ENCODE measurements at regions not wholly inside any gene's neighbourhood (a gene's known extent, or its start where the extent isn't known, plus 50 kb on each side); places are given as distances from the start of the nearest gene placed in this dataset.

GRCh38 chr10:23556727-23557440, 118.0 kb downstream of the OTUD1 start:
- intact Hi-C loops (cut with DNase I, micrococcal nuclease): no loop called here
- Mint-ChIP-seq H3K9me3 (no peaks in the 10 kb centered on the region), H3K27me3 (no peaks in the 10 kb centered on the region), H3K36me3 (ENCODE audit: low read depth) (no peaks in the 10 kb centered on the region), H3K27ac (no peak overlapping the region), H3K4me1 (ENCODE audit: low read depth) (peaks cover 5% of the 10 kb centered on the region), H3K4me3 (no peak overlapping the region)
- Histone ChIP-seq H3K9me3 (ENCODE audit: control insufficient read depth in 1 of 2, insufficient read depth in 1 of 2, low read length in 2 of 2) (no peaks in the 10 kb centered on the region), H3K27me3 (ENCODE audit: control insufficient read depth in 1 of 2, insufficient read depth in 2 of 2, low read length in 2 of 2) (no peaks in the 10 kb centered on the region), H3K4me3 (ENCODE audit: low read length) (no peak overlapping the region), H3K36me3 (ENCODE audit: insufficient read depth, low read length) (no peaks in the 10 kb centered on the region), H3K27ac (ENCODE audit: low read depth in 1 of 2, low read length in 2 of 2) (no peak overlapping the region), H3K4me1 (ENCODE audit: insufficient read depth, low read length) (no peaks in the 10 kb centered on the region)
- no peak for TF ChIP-seq CTCF (IDR thresholded peaks at IDR 0.05)
- DNase-seq: peak in 1 of 14 experiments; percentile 23
- ChIA-PET CTCF (no interaction called here), POLR2A (no interaction called here)
- no peak for ATAC-seq (ENCODE audit: poor library complexity)

GRCh38 chr10:23557777-23558176, 118.9 kb downstream of the OTUD1 start:
- Histone ChIP-seq H3K4me1 (ENCODE audit: insufficient read depth, low read length) (no peaks in the 10 kb centered on the region), H3K36me3 (ENCODE audit: insufficient read depth, low read length) (no peaks in the 10 kb centered on the region), H3K27me3 (ENCODE audit: control insufficient read depth in 1 of 2, insufficient read depth in 2 of 2, low read length in 2 of 2) (no peaks in the 10 kb centered on the region), H3K9me3 (ENCODE audit: control insufficient read depth in 1 of 2, insufficient read depth in 1 of 2, low read length in 2 of 2) (peaks cover 0 to 3% of the 10 kb centered on the region in 2 experiments), H3K27ac (ENCODE audit: low read depth in 1 of 2, low read length in 2 of 2) (no peak overlapping the region), H3K4me3 (ENCODE audit: low read length) (no peak overlapping the region)
- Mint-ChIP-seq H3K9me3 (no peaks in the 10 kb centered on the region), H3K36me3 (ENCODE audit: low read depth) (no peaks in the 10 kb centered on the region), H3K27ac (no peak overlapping the region), H3K4me1 (ENCODE audit: low read depth) (peaks cover 5% of the 10 kb centered on the region), H3K4me3 (no peak overlapping the region), H3K27me3 (no peaks in the 10 kb centered on the region)
- DNase-seq: no peak
- POLR2A ChIA-PET: interaction anchor here (0.5 kb wide), 1 partner anchor 28 kb away, joined by 3 read pairs; no protein-coding TSS in a partner anchor
- CTCF ChIA-PET: no interaction called here
- no peak for TF ChIP-seq CTCF (IDR thresholded peaks at IDR 0.05)
- no peak for ATAC-seq (ENCODE audit: poor library complexity)
- intact Hi-C loops (cut with DNase I, micrococcal nuclease): no loop called here

GRCh38 chr10:23558361-23558799, 119.5 kb downstream of the OTUD1 start:
- Histone ChIP-seq H3K27ac (ENCODE audit: low read depth in 1 of 2, low read length in 2 of 2) (no peak overlapping the region), H3K4me1 (ENCODE audit: insufficient read depth, low read length) (no peaks in the 10 kb centered on the region), H3K27me3 (ENCODE audit: control insufficient read depth in 1 of 2, insufficient read depth in 2 of 2, low read length in 2 of 2) (no peaks in the 10 kb centered on the region), H3K4me3 (ENCODE audit: low read length) (no peak overlapping the region), H3K36me3 (ENCODE audit: insufficient read depth, low read length) (no peaks in the 10 kb centered on the region), H3K9me3 (ENCODE audit: control insufficient read depth in 1 of 2, insufficient read depth in 1 of 2, low read length in 2 of 2) (peaks cover 0 to 3% of the 10 kb centered on the region in 2 experiments)
- ATAC-seq (ENCODE audit: poor library complexity) (no peak), DNase-seq (no peak)
- POLR2A ChIA-PET: interaction anchor here (0.5 kb wide), 1 partner anchor 29 kb away, joined by 3 read pairs; no protein-coding TSS in a partner anchor
- intact Hi-C loops (cut with DNase I, micrococcal nuclease): no loop called here
- H3K9me3 Mint-ChIP-seq: no peaks in the 10 kb centered on the region
- CTCF ChIA-PET: no interaction called here
- no peaks in the 10 kb centered on the region for H3K36me3 Mint-ChIP-seq (ENCODE audit: low read depth)
- TF ChIP-seq CTCF (IDR thresholded peaks at IDR 0.05): no peak
- H3K27me3 Mint-ChIP-seq: no peaks in the 10 kb centered on the region
- peaks cover 5% of the 10 kb centered on the region for H3K4me1 Mint-ChIP-seq (ENCODE audit: low read depth)
- no peak overlapping the region for H3K27ac Mint-ChIP-seq
- no peak overlapping the region for H3K4me3 Mint-ChIP-seq

Data from CD4-positive, alpha-beta T cell (primary cell).